MCF 10A (cell line): ENCODE measurements at regions not wholly inside any gene's neighbourhood (a gene's known extent, or its start where the extent isn't known, plus 50 kb on each side); places are given as distances from the start of the nearest gene placed in this dataset.
A peak's percentile ranks its signal among the peaks of the same experiment; 100 is the strongest.

Experiments used
- BruUV-seq: library from RNA; stranded (reverse); fragments of 400-500 nt; replicated peaks from 2 replicates; lab custom pipeline; 2021; lab: Mats Ljungman, UMichigan
- CTCF ChIA-PET: fragments of 300-600 bp; sonication (Branson Sonifier 250); formaldehyde crosslinking; extraction: SDS; loops from one replicate; lab custom pipeline; 2021; ENCODE audit warnings: antibody characterized with exemption, inconsistent platforms; lab: Yijun Ruan, JAX
- POLR2A ChIA-PET: fragments of 300-600, 350-650 bp; sonication (Branson Sonifier 250); formaldehyde crosslinking; extraction: SDS; loops from one replicate; lab custom pipeline; 2020; ENCODE audit warnings: antibody characterized with exemption, inconsistent platforms; lab: Yijun Ruan, JAX
- DNase-seq: peaks from one replicate; pipeline ENCODE4 v3.0.0-alpha.2; 2018; ENCODE audit not compliant: unreplicated experiment
- H3K27ac Mint-ChIP-seq: one replicate; pipeline ENCODE4 v1.8.0; 2022; ENCODE audit warnings: mild to moderate bottlenecking, low read depth, mixed read lengths; ENCODE audit not compliant: unreplicated experiment
- H3K27me3 Mint-ChIP-seq: one replicate; pipeline ENCODE4 v1.8.0; 2022; ENCODE audit warnings: mixed read lengths; ENCODE audit not compliant: insufficient read depth, unreplicated experiment
- H3K36me3 Mint-ChIP-seq: one replicate; pipeline ENCODE4 v1.8.0; 2022; ENCODE audit warnings: mild to moderate bottlenecking, moderate library complexity, mixed read lengths; ENCODE audit not compliant: insufficient read depth, unreplicated experiment
- H3K4me1 Mint-ChIP-seq: one replicate; pipeline ENCODE4 v1.8.0; 2022; ENCODE audit warnings: mixed read lengths; ENCODE audit not compliant: insufficient read depth, unreplicated experiment
- H3K4me3 Mint-ChIP-seq: one replicate; pipeline ENCODE4 v1.8.0; 2022; ENCODE audit warnings: mild to moderate bottlenecking, moderate library complexity, mixed read lengths; ENCODE audit not compliant: unreplicated experiment
- H3K9me3 Mint-ChIP-seq: one replicate; pipeline ENCODE4 v1.8.0; 2022; ENCODE audit warnings: mixed read lengths; ENCODE audit not compliant: unreplicated experiment
- CTCF ChIP-seq: fragments of 200-600 bp; IDR thresholded peaks from one replicate; pipeline ENCODE4 v1.8.0; 2022; ENCODE audit warnings: antibody characterized with exemption, mild to moderate bottlenecking; ENCODE audit not compliant: unreplicated experiment
- intact Hi-C: fragments of 100-400 bp; cut with micrococcal nuclease; formaldehyde crosslinking; loops from 2 replicates; pipeline ENCODE4 v1.14.1; 2022

DNA sequence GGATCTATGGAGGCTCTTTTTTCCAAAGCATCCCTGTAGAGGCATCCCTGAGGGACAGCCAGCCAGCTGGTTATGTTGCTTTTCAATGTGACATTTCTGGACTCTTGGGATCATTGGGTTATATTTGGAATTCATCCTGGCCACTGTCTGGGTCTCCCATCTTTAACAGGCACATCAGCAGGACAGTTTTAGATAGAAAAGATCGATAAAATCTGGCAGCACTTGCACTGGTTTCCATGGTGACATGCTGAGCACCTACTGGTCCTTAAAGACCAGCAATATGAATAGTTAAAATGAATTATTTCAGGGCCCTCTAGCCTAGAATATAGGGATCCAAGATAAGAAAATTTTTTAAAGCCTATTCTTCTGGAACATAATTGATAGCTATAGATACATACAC is 151.6 kb downstream of the KDR start:
- DNase-seq: no peak
- no peaks in the 10 kb centered on the region for H3K36me3 Mint-ChIP-seq
- no TSS peak for BruUV-seq
- H3K27ac Mint-ChIP-seq: no peak overlapping the region
- no peak overlapping the region for H3K4me3 Mint-ChIP-seq
- no peak for TF ChIP-seq CTCF
- no peaks in the 10 kb centered on the region for H3K9me3 Mint-ChIP-seq
- CTCF ChIA-PET: interaction anchor here (0.5 to 4.7 kb wide), 9 partner anchors 8 to 1850 kb away, joined by 3 to 113 read pairs (median 4); partner anchors contain the start of gene SRD5A3
- POLR2A ChIA-PET: no interaction called here
- peaks cover 6% of the 10 kb centered on the region for H3K4me1 Mint-ChIP-seq
- intact Hi-C loops: no loop called here
- H3K27me3 Mint-ChIP-seq: no peaks in the 10 kb centered on the region

GRCh38 chr4:54971474-54971950 is 153.9 kb downstream of the KDR start:
- Mint-ChIP-seq H3K4me3 (no peak overlapping the region), H3K36me3 (no peaks in the 10 kb centered on the region), H3K4me1 (peaks cover 6% of the 10 kb centered on the region), H3K9me3 (no peaks in the 10 kb centered on the region), H3K27me3 (no peaks in the 10 kb centered on the region), H3K27ac (peak overlapping the region; percentile 78)
- TF ChIP-seq CTCF: peak; percentile 65
- CTCF ChIA-PET: interaction anchor here (0.6 to 4.7 kb wide), 82 partner anchors 10 to 1329 kb away, joined by 3 to 113 read pairs (median 4); partner anchors contain the start of gene SRD5A3
- BruUV-seq: no TSS peak
- POLR2A ChIA-PET: interaction anchor here (1.0 to 2.6 kb wide), 5 partner anchors 8 to 477 kb away, joined by 3 to 13 read pairs (median 4); no protein-coding TSS in a partner anchor
- intact Hi-C loops: loop anchor here (1.0 kb wide), 2 partner anchors 350 to 765 kb away; no protein-coding TSS in a partner anchor
- peak; percentile 63 for DNase-seq

DNA sequence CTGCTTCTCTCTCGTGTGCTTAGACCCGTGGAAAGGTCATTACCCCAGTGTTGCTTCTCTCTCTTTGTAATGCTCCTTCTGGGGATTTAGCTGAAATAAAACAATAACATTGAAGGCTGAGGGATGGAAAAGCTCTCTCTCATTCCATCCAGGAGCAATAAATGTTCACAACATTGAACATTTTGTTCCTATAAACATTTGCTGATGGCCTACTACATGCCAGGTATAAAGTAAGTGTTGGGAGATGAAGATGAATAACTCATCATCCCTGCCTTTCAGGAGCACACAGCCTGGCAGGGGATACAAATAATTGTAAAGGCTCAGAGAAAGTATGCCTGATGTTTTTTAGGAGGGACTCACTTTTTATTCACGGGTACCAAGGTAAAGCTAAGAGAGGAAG is 158.1 kb downstream of the KDR start:
- DNase-seq: no peak
- ChIA-PET POLR2A (no interaction called here), CTCF (interaction anchor here (0.5 to 1.5 kb wide), 4 partner anchors 13 to 356 kb away, joined by 4 to 7 read pairs (median 4); no protein-coding TSS in a partner anchor)
- peaks cover 14% of the 10 kb centered on the region for H3K27me3 Mint-ChIP-seq
- no peak overlapping the region for H3K27ac Mint-ChIP-seq
- no peak for TF ChIP-seq CTCF
- BruUV-seq: no TSS peak
- intact Hi-C loops: no loop called here
- H3K36me3 Mint-ChIP-seq: no peaks in the 10 kb centered on the region
- no peaks in the 10 kb centered on the region for H3K9me3 Mint-ChIP-seq
- no peak overlapping the region for H3K4me3 Mint-ChIP-seq
- peaks cover 6% of the 10 kb centered on the region for H3K4me1 Mint-ChIP-seq

DNA sequence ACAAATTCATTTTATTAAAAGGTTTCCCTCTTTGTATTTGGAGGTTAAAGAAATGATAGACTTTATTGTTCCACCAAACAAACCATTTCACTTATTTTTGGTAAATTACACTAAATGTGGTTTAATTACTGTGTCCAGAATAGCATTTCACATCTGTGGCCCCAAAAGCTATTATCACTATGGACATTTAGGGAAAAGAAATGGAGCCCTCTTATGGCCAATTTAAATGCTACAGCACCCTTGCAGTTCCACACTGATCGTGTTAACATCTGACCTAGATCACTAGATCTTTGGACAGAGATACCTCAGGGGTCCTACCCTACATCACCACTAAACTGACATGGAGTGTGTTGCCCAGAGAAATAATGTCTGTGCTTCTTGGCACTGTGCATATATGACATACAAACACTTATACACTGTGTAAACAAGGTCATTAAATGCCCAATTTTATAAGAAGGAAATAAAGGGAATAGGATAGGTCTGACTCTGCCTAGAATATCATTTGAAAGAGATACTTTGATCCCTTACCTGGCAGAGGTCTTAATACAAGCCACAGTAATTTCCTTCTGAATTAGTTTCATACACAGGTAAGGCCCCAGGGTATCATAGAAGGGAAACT is 163.9 kb downstream of the KDR start:
- Mint-ChIP-seq H3K27ac (no peak overlapping the region), H3K27me3 (peaks cover 24% of the 10 kb centered on the region), H3K36me3 (no peaks in the 10 kb centered on the region), H3K4me3 (no peak overlapping the region), H3K4me1 (no peaks in the 10 kb centered on the region), H3K9me3 (no peaks in the 10 kb centered on the region)
- BruUV-seq: no TSS peak
- CTCF ChIA-PET: interaction anchor here (0.7 to 7.0 kb wide), 28 partner anchors 10 to 645 kb away, joined by 3 to 64 read pairs (median 5); partner anchors contain the start of gene SRD5A3
- peak; percentile 54 for TF ChIP-seq CTCF
- POLR2A ChIA-PET: no interaction called here
- intact Hi-C loops: loop anchor here (1.0 to 2.0 kb wide), 3 partner anchors 278 to 638 kb away; no protein-coding TSS in a partner anchor
- DNase-seq: peak; percentile 54
